Rectal smooth muscle tissue (tissue), 1 donor: ENCODE measurements at regions not wholly inside any gene's neighbourhood (a gene's known extent, or its start where the extent isn't known, plus 50 kb on each side); places are given as distances from the start of the nearest gene placed in this dataset.

ENCODE experiments used
- H3K27ac ChIP-seq: one replicate; pipeline ENCODE4 v1.7.0; 2013; ENCODE audit warnings: low read depth, low read length, inconsistent platforms
- H3K27me3 ChIP-seq: one replicate; pipeline ENCODE4 v1.7.0; 2013; ENCODE audit warnings: low read length; ENCODE audit not compliant: control insufficient read depth, insufficient read depth
- H3K36me3 ChIP-seq: one replicate; pipeline ENCODE4 v1.7.0; 2013; ENCODE audit warnings: low read length; ENCODE audit not compliant: control insufficient read depth, insufficient read depth
- H3K4me1 ChIP-seq: one replicate; pipeline ENCODE4 v1.7.0; 2013; ENCODE audit warnings: low read length; ENCODE audit not compliant: control insufficient read depth, insufficient read depth
- H3K4me3 ChIP-seq: one replicate; pipeline ENCODE4 v1.7.0; 2013; ENCODE audit warnings: low read length
- H3K9ac ChIP-seq: one replicate; pipeline ENCODE4 v1.7.0; 2013; ENCODE audit warnings: low read length

DNA sequence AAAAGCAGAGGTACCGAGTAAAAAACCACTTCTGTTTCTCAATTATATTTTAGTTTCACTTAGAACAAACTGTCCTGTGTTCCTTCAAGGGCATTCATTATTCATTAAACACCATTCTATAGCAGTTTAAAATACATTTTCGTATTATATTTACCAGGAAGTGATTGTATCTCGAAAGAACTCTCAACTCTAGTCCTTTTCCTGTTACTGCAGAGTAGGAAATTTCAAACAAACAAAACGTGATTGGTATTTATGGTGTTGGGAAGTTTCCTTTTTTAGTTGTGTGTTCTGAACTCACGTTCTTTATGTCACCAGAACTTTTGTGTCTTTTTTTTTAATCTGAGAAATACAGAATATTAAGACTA is 139.5 kb upstream of the BTBD3 start:
- Histone ChIP-seq H3K27me3 (no peaks in the 10 kb centered on the region), H3K4me1 (no peaks in the 10 kb centered on the region), H3K27ac (no peak overlapping the region), H3K36me3 (no peaks in the 10 kb centered on the region), H3K9ac (no peak overlapping the region), H3K4me3 (no peak overlapping the region)

DNA sequence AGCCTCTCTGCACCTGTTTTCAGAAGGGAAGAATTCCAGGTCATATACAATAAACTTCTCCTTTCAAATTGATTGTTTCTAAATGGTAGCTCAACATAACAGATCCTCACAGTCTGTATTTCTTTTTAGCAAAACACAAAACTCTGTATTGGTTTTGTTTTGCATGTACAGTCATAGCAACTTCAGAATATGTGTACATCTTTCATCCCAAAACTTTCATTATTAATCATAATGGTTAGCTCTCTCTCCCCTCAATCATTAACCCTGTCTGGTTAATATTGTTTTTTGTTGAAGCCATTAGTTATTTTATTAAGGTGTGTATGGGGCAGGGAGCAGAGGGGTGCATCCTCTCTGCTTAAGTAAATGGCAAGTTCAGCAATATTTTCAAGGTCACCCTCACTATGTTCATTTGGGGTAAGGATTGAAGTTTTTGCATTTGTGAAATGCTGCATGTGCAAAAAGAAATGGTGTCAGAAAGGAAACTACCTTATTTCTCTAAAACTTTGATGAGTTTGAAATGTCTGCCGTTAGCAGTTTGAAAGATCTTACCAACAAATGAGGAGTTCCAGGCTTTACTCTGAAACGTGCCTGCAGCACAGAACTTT is 136.8 kb upstream of the BTBD3 start:
- no peaks in the 10 kb centered on the region for H3K27me3 ChIP-seq
- H3K4me1 ChIP-seq, result no peaks in the 10 kb centered on the region
- H3K9ac ChIP-seq, result no peak overlapping the region
- H3K36me3 ChIP-seq, result no peaks in the 10 kb centered on the region
- no peak overlapping the region for H3K27ac ChIP-seq
- H3K4me3 ChIP-seq, result no peak overlapping the region

DNA sequence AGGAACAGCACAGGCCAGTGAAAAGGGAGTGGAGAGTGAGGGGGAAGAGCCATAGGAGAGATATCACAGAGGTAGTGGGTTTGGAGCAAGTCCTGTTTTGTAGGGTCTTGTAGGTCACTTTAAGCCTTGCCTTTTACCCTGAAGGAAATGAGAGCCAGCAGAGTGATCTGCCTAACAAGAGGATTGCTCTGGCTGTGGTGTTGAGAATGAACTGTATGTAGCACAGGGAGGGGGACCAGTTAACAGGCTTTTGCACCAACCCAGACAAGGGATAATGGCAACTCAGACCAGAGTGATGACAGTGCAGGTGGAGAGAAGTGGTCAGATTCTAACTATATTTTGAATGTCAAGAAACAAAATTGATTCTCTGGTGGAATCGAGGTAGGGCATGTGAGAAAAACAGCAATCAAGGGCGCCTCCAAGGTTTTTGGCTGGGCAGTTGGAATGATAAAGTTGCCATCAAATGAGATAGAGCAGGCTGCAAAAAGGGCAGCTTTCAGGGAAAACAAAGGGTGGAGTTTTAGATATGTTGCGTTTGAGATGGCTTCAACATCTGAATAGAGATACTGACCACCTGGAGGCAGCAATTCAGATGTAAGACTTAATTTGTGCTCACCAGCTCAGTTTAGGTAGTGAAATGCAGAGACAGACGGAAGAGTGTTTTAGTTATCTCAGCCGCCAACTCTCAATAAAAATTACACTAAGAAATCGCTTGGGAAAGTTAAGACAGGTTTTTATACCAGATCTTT is 134.4 kb upstream of the BTBD3 start:
- H3K4me1 ChIP-seq, result no peaks in the 10 kb centered on the region
- no peak overlapping the region for H3K9ac ChIP-seq
- H3K36me3 ChIP-seq, result no peaks in the 10 kb centered on the region
- no peak overlapping the region for H3K27ac ChIP-seq
- no peaks in the 10 kb centered on the region for H3K27me3 ChIP-seq
- H3K4me3 ChIP-seq, result no peak overlapping the region

DNA sequence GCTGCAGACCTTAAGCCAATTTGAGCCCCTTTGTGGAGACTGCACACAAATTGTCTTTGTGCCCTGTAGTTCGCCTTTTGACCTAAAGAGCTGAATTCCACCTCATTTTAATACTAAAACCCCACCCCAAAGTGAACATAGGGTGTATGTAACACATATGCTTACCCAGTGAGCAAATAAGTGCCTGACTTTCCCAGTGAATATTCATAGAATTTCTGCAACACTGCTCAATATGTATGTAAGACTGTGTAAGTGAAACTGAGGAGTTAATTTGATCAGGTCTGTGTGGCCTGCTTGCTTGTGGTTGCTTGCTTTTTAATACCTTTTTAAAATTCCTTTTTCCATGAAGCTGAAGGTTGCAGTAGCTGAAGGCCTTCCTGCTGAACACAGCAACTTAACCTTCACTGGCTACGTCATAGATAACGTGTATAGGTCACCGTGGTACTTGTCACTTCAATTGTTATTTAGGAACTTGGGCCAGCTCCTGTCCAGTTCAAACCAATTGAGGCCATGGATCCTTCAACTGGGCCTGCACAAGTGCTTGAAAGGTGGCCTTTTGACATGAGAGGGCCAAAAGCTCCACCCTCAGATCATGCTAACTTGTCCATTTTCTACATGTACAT is 131.7 kb upstream of the BTBD3 start:
- H3K27ac ChIP-seq, result no peak overlapping the region
- H3K4me1 ChIP-seq, result no peaks in the 10 kb centered on the region
- no peak overlapping the region for H3K9ac ChIP-seq
- H3K36me3 ChIP-seq, result no peaks in the 10 kb centered on the region
- H3K27me3 ChIP-seq, result no peaks in the 10 kb centered on the region
- H3K4me3 ChIP-seq, result no peak overlapping the region

DNA sequence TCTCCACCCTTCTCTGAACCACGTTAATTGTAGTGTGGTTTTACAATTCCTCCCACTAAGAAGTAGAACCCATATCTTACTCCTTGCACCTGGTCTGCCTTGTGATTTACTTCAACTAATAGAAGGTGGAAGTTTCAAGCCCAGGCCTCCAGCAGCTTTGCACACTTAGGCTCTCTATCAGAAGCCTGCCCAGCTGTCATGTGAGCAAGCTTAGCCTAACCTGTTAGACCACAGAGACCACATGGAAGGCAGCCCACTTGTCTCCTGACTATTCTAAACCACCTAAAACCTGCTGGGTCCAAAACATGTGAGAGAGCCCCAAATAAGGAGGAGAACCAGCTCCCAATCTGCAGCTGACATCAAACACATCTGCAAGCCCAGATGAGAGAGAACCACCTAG is 127.6 kb upstream of the BTBD3 start:
- no peak overlapping the region for H3K4me3 ChIP-seq
- no peaks in the 10 kb centered on the region for H3K4me1 ChIP-seq
- no peaks in the 10 kb centered on the region for H3K36me3 ChIP-seq
- no peak overlapping the region for H3K9ac ChIP-seq
- no peaks in the 10 kb centered on the region for H3K27me3 ChIP-seq
- no peak overlapping the region for H3K27ac ChIP-seq

DNA sequence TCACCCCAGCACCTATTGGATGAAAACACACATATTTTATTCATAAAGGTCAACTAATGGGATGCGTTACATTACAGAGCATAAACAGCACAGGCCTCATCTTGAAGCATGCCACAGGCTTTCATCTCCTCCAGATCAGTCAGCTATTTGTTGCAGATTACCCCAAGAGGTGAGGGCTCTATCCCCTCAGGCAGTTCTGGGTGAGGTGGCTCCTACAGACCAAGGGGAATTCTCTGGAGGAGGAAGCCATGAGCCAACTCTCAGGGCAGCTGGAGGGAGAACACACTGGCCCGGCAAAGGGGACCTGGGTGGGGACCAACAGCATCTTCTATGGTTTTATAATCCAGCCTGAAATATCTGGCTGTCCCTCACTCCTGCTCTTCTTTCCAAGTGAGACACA is 126.4 kb upstream of the BTBD3 start:
- no peaks in the 10 kb centered on the region for H3K4me1 ChIP-seq
- H3K36me3 ChIP-seq, result no peaks in the 10 kb centered on the region
- no peaks in the 10 kb centered on the region for H3K27me3 ChIP-seq
- no peak overlapping the region for H3K27ac ChIP-seq
- H3K9ac ChIP-seq, result no peak overlapping the region
- H3K4me3 ChIP-seq, result no peak overlapping the region

DNA sequence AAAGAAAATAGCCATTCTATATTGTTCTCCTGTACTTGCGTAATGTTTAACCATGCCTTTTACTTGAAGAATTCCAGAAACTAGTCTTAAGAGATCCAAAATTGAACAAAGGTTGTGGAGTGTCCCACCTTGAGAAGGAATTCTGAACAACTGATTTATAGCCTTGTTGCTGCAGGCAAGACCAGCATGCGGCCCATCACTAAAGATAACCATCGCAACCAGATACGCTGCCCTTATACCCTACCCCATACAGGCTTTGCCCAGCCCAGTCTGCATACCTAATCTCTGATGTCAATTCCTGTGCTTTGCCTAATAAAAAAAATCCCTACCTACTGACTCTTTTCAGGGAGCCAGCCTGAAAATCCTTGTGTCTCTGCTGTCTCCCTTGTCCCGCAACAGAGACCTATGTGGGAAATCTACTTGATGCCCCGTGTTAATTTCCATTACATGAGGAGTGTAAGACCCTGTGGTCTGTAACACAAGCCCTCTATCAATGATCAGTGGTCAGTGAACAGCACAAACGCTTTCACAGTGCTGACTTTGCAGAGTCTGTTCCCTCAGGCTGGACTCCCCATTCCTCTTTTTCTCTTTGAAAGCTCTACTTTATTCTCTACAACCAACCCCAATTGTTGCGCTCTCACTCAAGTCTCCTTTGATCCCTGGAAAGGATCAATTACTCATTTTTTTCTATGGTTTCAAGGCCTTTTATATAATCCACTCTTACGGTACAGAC is 125.7 kb upstream of the BTBD3 start:
- no peaks in the 10 kb centered on the region for H3K36me3 ChIP-seq
- no peaks in the 10 kb centered on the region for H3K27me3 ChIP-seq
- no peaks in the 10 kb centered on the region for H3K4me1 ChIP-seq
- H3K27ac ChIP-seq, result no peak overlapping the region
- H3K4me3 ChIP-seq, result no peak overlapping the region
- no peak overlapping the region for H3K9ac ChIP-seq

DNA sequence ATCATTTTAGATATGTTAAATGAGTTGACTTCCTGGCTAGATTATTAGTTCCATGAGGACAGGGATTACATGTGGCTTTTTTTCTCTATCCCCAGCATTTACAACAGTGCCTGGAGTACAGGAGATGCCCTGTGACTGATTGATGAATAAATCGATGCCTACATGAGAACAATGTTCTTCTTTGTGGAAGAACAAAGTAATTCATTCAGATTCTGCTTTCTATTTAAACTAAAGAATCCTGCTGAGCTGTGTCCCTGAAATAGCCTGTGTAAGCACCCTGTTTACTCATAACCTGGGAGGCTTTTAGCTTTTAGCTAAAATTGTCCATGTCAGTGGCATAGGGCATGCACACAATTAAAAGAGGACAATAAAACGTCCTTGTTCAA is 125.1 kb upstream of the BTBD3 start:
- Histone ChIP-seq H3K27ac (no peak overlapping the region), H3K4me1 (no peaks in the 10 kb centered on the region), H3K9ac (no peak overlapping the region), H3K27me3 (no peaks in the 10 kb centered on the region), H3K4me3 (no peak overlapping the region), H3K36me3 (no peaks in the 10 kb centered on the region)

DNA sequence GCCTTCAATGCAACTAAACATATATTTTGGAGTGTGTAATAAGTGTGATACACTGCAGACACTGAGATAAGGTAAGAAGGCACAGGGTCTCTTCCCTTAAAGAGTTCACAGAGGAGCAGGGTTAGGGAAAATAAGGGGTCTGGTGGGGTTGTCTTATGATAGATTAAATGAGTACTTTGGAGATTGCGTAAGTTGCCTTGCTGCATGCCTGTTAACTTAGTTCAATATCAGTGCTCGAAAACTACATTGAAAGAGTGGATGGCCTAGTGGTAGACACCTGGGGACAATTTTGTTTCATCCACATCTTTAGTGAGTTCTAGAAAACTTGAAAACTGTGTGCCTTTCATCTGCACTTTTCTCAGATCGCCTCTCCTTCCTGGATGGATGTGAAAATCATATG is 123.2 kb upstream of the BTBD3 start:
- Histone ChIP-seq H3K9ac (no peak overlapping the region), H3K27ac (no peak overlapping the region), H3K4me1 (no peaks in the 10 kb centered on the region), H3K4me3 (no peak overlapping the region), H3K27me3 (no peaks in the 10 kb centered on the region), H3K36me3 (no peaks in the 10 kb centered on the region)

DNA sequence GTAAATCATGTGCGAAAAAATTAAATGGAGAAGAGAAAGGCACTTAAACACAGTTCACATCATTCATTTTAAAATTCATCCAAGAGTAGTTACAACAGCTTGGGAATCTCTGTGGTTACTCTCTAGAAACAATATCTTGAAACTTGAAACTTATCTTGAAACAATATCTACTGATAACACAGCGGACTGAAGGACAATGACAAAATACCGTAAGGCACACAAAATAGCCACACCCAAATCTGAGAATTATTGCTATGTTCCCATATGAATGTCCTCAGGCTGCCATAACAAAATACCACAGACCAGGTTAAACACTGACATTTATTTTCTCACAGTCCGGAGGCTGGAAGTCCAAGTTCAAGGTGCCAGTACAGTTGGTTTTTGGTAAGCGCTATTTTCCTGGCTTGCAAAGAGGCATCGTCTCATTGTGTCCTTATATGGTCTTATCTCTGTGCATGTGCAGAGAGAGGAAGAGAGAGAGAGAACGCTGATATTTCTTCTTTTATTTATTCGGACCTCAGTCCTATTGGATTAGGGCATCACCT is 122.5 kb upstream of the BTBD3 start:
- Histone ChIP-seq H3K4me3 (no peak overlapping the region), H3K27me3 (no peaks in the 10 kb centered on the region), H3K36me3 (no peaks in the 10 kb centered on the region), H3K9ac (no peak overlapping the region), H3K27ac (no peak overlapping the region), H3K4me1 (no peaks in the 10 kb centered on the region)

DNA sequence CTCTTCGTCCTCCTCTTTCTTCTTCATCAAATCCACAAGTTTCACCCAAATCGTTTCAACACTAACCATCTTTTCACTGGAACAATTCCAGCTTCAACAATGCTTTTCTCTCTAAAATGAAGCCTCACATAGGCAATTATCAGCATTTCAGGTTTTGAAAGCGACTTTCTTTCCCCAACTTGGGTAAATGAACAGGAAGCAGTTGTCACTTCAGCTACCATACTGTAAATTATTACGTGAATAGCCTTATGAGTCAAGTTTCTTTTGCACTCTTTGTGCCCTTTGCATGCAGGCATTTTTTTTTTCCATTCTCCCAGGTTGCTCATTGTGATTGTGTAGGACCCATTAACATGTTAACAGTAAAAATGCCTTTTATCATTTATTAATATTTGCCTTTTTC is 121.7 kb upstream of the BTBD3 start:
- Histone ChIP-seq H3K27me3 (no peaks in the 10 kb centered on the region), H3K4me1 (no peaks in the 10 kb centered on the region), H3K36me3 (no peaks in the 10 kb centered on the region), H3K27ac (no peak overlapping the region), H3K9ac (no peak overlapping the region), H3K4me3 (no peak overlapping the region)

DNA sequence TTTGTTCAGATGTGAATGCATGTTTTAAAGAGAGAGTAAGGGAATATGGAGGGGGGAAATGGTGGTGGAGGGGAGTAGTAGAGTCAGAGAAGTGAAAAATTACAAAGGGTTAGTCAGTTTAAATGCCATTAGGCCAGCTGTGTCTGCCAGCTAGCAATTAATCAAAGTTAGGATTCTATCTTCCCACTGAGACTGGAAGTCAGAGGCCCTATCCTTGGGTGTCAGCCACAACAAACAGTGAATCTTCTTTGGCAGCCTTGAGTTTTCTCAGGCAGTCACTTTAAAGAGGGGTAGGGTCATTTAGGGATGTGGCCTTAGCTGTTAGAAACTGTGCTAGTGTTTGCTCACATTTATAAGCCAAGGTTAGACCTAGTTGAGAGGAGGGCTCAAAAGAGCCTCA is 120.5 kb upstream of the BTBD3 start:
- H3K27me3 ChIP-seq, result no peaks in the 10 kb centered on the region
- H3K27ac ChIP-seq, result no peak overlapping the region
- no peak overlapping the region for H3K9ac ChIP-seq
- H3K4me3 ChIP-seq, result no peak overlapping the region
- no peaks in the 10 kb centered on the region for H3K4me1 ChIP-seq
- H3K36me3 ChIP-seq, result no peaks in the 10 kb centered on the region
